Epithelial cell of proximal tubule (primary cell): ENCODE measurements at regions not wholly inside any gene's neighbourhood (a gene's known extent, or its start where the extent isn't known, plus 50 kb on each side); places are given as distances from the start of the nearest gene placed in this dataset.
"Not testable (repeated sequence)": the region's sequence is repeated elsewhere in the genome, so short reads cannot be mapped to it uniquely, and the experiment has no call there.

ENCODE experiments used
- DNase-seq: peaks from one replicate; pipeline ENCODE4 v3.0.0-alpha.2; 2011; ENCODE audit warnings: low read depth
- H3K4me3 ChIP-seq: 2 replicates; pipeline ENCODE4 v1.5.1; 2011; ENCODE audit warnings: low read depth, mild to moderate bottlenecking, low read length
- TF ChIP-seq, protein P1 (sequence below): conservative IDR thresholded peaks from 2 replicates; pipeline ENCODE4 v1.5.1; 2012; ENCODE audit warnings: low read depth, mild to moderate bottlenecking, low read length

DNA sequence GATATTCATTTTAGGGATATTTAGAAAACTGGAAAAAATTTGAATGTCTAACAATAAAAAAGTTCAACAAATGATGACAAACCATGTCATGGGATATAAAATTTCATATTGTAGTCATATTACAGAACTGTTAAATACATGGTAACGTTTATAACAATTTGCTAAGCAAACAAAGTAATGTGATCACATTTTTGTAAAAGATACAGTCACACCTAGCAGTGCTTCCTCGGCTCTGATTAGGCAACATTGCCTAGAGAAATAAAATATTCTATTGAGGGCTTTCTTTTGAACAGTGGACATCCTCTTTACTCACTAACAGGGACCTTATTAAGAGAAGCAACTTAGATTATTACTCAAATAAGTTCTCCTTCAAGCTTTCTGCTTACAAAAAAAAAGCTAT, 605.5 kb downstream of the GATA3 start:
- DNase-seq, result no peak
- H3K4me3 ChIP-seq, result no peak overlapping the region
- TF ChIP-seq, protein P1, sequence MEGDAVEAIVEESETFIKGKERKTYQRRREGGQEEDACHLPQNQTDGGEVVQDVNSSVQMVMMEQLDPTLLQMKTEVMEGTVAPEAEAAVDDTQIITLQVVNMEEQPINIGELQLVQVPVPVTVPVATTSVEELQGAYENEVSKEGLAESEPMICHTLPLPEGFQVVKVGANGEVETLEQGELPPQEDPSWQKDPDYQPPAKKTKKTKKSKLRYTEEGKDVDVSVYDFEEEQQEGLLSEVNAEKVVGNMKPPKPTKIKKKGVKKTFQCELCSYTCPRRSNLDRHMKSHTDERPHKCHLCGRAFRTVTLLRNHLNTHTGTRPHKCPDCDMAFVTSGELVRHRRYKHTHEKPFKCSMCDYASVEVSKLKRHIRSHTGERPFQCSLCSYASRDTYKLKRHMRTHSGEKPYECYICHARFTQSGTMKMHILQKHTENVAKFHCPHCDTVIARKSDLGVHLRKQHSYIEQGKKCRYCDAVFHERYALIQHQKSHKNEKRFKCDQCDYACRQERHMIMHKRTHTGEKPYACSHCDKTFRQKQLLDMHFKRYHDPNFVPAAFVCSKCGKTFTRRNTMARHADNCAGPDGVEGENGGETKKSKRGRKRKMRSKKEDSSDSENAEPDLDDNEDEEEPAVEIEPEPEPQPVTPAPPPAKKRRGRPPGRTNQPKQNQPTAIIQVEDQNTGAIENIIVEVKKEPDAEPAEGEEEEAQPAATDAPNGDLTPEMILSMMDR, result no peak

DNA sequence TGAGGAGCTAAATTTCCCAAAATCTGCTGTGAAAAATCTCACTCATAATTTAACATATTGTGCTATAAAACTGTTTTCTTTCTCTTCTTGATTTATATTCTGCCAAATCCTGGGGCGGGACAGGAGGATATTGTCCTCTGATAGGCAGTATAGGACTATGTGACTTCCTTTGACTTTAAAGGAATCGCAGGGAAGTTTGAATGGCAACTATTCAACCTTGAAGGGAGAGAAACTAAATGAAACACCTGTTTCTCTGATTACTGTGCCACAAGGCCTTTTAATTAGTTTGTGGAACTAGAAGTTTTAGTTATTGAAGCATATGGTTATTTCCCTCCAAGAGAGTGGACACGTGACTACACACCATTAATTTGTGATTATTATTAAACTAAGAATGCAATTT, 607.4 kb downstream of the GATA3 start:
- DNase-seq, result no peak
- TF ChIP-seq, protein P1, result no peak
- H3K4me3 ChIP-seq, result no peak overlapping the region

DNA sequence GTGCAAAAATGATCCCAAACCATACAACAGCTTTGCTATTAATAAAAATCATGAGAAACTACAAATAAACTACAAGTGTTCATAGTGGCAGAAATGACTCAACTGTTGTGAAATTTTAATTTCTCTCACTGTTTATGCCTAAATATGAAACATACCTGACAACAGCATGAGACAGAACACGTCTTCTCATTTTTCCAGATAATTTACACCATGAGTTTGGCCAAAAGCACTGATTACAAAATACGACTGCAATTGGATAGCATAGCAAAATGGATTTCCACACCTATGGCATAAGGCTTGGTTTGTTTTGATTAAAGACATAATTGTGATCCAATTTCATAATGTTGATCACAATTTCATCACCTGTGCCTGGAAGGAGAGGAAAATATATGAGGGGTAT, 608.6 kb downstream of the GATA3 start:
- DNase-seq, result no peak
- H3K4me3 ChIP-seq, result no peak overlapping the region
- TF ChIP-seq, protein P1, result no peak

DNA sequence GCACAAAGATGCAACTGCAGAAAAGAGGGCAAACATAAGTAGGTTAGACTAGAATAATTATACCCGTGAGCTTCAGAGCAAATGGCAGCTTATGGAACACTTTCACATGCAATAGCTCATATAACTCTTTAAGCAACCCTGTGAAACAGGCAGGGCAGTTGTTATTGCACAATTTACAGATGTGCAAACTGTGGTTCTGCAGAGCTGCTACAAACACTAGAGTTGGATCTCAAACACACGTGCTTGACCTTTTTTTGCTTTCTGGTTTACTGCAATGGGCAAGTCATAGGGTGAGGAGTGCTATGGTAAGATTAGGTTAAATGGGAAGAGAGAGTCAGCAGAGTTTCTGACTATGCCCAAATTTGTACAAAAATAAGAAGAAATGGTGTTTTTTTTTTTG, 610.8 kb downstream of the GATA3 start:
- H3K4me3 ChIP-seq, result no peak overlapping the region
- no peak for DNase-seq
- TF ChIP-seq, protein P1, result no peak

DNA sequence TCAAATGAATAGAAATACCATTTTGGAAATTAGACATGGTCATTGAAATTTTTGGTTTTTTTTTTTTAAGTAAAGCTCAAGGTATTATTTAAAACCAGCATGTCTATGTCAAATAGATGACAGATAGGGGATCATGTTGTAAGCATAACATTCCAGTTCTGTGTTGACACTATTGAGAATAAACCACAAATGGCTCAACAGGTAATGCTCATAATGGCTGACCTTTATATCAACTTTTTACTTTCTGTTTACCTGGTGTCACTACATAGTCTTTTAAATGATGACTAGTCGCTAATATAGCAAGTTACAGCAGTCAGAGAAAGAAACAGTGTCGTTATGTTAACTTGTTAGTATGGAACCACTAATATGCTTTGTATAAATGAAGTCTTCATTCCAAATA, 616.0 kb downstream of the GATA3 start:
- TF ChIP-seq, protein P1, result no peak
- H3K4me3 ChIP-seq, result no peak overlapping the region
- no peak for DNase-seq

DNA sequence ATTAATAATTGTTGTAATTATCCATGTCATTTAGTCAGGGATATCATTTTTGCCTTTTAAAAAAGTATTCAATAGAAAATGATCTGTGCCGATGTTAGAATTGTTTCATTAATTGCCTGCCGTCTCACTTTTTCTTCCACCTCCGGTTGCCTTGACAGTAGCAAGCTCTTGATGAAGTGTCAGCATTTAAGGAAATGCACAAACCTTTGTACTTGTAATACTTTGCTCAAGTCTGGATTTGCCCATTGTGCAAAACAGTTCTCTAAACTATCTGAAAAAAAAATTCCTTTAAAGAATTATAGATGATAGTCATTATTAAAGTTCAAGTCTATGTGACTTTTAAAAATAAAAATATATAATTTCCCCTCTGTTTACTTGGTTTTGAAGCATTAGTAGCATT, 619.7 kb downstream of the GATA3 start:
- no peak overlapping the region for H3K4me3 ChIP-seq
- TF ChIP-seq, protein P1, result no peak
- no peak for DNase-seq

DNA sequence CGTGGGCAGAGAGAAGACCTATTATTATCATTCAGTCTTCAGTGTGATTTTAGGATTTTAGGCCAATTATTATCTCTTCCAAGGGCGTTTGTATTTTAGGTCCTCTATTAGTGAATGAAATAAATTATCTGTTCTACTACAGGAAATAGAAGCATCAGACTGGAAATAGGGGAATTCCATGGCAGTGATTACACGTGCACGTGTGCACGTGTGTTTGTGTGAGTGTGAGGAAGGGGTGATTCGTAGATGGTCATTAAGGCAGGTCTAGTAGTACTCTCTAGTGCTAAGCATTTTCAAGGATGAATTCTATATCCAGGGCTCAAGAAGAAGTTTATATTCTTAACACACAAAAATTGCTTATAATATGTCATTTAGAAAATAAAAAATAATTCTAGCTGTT, 623.2 kb downstream of the GATA3 start:
- H3K4me3 ChIP-seq, result no peak overlapping the region
- no peak for DNase-seq
- TF ChIP-seq, protein P1, result no peak

DNA sequence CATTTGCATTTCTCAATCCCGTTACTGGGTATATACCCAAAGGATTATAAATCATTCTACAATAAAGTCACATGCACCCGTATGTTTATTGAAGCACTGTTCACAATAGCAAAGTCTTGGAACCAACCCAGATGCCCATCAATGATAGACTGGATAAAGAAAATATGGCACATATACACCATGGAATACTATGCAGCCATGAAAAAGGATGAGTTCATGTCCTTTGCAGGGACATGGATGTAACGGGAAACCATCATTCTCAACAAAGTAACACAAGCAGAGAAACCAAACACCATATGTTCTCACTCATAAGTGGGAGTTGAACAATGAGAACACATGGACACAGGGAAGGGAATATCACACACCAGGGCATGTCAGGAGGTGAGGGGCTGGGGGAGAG, 630.4 kb downstream of the GATA3 start:
- H3K4me3 ChIP-seq, DNase-seq: not testable (repeated sequence)
